HG03064 (cell line): ENCODE measurements at regions not wholly inside any gene's neighbourhood (a gene's known extent, or its start where the extent isn't known, plus 50 kb on each side); places are given as distances from the start of the nearest gene placed in this dataset.
"Not testable (repeated sequence)": the region's sequence is repeated elsewhere in the genome, so short reads cannot be mapped to it uniquely, and the experiment has no call there.

Experiments used
- ATAC-seq: cut with Tn5 transposase; IDR thresholded peaks from one replicate; pipeline ENCODE4 v1.9.1; 2021; ENCODE audit warnings: low read depth; ENCODE audit not compliant: unreplicated experiment

DNA sequence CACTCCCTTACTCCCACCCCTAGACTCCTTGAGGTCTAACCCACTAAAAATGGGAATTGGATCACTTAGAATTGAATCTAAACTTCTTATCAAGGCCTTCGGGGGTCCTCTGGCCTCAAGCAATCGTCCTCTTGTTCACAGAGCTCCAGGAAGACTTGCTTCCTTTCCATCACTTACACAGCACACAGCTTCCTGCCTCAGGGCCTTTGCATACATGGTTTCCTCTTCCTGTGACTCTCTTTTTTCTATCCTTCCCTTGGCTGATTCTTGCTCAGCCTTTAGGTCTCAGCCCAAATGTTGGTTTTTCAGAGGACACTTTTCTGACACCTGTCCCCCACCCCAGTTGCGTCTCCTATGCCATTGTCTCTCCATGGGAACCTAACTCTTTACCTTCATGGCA is 50.0 kb upstream of the ALDH1B1 start:
- no peak for ATAC-seq

DNA sequence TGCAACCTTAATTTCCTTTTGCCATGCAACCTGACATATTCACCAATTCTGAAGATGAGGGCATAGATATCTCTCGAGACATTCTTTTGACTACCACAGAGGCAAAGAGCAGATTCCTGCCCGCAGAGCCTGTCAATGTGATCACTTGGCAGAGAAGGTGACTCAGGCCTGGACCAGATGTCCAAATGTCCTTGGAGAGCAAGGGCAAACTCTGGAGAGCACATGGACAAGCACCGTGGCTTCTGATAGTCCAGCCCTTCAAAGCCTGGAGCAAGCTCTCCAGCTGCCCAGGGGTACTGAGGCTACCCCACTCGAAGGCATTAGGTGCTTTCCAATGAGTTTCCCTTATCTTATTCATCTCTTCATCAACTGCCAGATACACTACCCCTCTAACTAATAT is 50.4 kb upstream of the ALDH1B1 start:
- ATAC-seq: no peak

DNA sequence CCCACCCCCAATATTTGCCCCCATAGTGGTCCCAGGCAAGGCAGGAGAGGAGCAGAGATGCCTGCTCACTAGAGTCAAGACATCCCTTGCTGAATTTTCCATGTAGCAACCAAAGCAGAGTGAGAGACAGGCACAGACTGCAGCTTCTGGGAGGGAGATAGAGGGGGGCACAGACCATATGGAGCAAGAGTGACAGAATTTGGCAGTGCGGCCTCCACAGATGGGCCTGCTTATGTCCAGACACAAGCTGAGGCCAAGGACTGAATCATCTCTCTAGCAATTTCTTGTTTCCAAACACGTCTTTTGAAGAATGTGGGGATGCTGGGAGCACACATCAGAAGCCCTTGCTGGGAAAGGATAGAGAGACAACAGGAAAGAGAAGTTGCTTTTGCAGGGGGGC is 53.0 kb upstream of the ALDH1B1 start:
- ATAC-seq: no peak

DNA sequence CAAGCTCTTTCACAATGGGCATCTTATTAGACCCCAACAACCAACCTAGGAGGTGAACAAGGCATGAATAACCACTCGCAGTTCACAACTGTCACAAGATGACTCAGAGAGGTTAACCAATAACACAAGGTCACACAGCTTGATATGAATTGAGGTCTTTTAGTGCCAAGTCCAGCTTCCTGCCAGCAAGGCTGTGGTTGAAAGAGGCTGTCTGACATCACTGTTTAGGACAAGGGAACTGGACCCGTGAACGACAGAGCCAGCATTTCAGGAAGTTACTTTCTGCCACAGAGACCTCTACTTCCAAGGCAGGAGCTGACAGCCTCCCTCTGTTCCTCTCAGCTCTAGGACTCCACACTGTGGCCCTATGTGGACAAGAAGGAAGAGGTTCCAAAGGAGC is 53.4 kb upstream of the ALDH1B1 start:
- ATAC-seq: no peak

DNA sequence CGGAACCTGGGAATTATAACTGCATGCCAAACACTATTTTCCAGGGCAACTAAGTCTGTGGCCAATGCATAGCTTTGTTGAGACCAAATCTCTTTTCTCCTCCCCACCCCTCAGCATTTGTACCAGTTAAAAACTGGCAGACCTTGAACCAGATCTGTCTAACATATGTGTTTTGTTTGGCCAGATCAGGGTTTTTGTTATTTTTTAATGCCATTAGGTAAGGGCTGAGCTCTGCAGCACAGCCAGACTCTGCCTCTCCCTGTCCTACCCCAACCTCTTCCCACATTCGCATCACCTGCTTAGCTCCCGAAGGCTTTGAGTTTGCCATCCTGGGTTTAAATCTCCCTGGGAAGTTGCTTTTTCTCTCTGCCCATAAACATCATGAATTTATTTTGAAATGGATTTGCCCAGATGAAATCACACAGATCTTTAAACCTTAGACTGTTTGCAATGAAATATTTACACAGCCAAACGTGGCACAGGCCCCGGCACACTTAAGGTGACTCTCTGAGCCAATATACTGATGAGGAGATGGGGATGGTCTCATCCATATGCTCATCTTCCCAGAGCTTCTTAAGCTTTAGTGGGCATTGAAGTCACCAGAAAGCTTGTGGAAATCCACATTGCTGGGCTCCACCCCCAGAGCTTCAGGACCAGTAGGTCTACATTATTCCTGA is 54.0 kb upstream of the ALDH1B1 start:
- ATAC-seq: no peak

DNA sequence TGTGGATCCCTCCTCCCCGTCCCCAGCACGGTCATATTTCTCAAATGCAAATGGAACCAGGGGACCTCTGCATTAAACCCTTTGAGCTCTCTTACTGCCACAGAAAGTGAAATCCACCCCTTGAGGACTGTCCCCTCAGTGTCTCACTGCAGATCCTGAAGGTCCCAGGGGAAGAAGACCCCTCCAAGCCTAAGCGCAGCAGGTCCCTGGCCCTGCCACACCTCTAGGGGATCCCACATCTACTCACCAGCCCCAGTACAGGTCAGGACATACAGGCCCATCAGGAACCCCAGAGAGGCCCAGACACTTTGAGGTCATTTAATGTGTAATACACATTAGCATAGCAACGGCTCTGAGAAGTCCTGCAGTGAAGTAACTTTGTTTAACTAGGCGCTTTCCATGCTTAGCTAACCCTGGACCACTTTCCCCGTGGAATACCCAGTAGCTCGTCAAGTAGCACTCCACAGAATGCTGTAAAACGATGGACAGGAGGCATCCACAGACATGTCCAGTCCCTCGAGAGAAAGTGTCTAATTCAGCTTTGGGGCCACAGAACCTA is 54.7 kb upstream of the ALDH1B1 start:
- ATAC-seq: no peak

DNA sequence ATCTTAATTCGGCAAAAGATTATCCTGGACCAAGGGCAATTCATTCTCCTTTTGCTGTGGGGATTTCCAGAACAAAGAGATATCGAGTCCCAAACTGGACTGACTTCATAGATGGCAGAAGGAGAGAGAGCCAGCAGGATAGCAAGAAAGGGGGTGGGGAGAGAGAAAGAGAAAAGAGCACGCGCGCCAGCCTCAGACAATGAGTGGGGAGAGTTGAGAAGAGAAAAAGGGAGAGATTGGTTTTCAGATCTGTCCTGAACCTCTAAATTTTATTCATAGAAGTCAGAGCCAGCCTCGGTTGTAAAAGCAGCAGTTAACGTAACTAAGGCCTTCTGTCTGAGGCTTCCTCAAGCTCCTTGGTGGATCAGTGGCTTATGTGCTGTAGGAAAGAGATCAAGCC is 55.3 kb upstream of the ALDH1B1 start:
- ATAC-seq: no peak

DNA sequence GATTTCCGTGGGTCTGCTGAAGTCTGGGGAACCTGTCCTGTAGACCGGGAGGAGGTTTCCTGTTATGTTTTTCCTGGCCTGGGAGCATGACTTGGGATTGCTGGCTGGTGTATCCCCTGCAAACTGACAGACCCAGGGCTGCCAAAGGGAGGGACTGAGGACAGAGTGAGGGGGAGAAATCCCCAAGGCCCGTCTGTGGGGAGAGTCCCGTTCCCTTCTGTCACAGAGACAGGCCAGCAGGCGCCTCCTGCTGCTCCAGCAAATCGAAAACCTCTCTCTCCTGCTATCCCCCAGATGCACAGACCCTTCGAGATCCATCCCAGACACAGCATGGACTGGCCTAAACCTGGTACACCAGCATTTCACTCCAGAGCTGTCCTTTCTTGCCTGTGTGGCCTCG is 56.2 kb upstream of the ALDH1B1 start:
- ATAC-seq: no peak

DNA sequence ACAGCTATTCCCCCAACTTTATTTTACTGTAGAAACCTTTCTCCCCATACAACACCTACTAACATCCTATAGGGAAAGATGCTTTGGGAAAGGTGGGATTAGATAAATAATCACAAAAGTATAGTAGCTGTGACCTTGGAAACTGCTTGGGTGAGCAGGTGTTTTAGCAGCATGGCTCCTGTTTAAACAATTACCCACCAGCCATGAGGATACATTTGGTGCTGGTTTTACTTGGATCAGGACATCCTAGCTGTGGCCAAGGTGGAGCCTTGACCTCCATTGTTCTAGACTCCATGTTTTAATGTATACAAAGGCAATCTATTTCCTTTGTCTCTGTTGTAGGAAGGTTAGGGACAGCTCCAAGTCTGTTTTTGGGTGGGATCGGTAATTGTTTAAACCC is 56.8 kb upstream of the ALDH1B1 start:
- no peak for ATAC-seq

DNA sequence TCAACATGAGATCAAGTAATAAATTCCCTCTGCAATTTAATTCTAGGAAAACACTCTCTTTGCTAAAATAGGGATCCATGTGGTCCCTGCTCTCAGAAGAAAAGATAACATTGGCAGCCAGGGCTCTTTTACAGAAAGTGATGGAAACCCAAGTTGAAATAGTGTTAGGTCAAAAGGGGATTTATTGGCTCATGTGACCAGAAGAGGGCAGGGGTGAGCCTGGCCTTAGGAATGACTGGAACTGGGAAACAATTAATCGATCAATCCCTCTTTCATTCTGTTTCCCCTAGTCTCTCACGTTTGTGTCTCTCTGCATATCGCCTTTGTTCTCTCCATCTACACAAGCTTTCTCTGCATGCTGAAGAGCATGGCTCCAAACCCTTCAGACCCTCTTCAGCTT is 58.3 kb upstream of the ALDH1B1 start:
- no peak for ATAC-seq

DNA sequence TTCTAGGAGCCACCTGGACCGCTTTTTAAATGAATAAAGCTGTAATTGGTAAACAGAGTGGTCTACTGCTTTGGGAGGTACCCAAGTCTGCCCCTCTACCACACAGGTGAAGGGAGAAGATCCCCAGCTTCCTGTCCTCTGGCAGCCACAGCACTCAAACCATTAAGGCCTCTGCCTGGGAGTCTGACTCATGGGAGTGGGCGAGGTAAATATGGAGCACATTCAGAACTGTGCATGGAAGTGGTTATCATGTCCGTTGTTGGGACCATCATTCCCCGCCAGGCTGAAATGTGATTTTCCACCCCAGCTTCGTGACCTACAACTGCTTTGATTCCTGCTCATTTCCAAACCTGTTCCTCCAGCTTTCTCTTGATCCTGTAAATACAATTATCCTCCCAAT is 59.5 kb upstream of the ALDH1B1 start:
- no peak for ATAC-seq

DNA sequence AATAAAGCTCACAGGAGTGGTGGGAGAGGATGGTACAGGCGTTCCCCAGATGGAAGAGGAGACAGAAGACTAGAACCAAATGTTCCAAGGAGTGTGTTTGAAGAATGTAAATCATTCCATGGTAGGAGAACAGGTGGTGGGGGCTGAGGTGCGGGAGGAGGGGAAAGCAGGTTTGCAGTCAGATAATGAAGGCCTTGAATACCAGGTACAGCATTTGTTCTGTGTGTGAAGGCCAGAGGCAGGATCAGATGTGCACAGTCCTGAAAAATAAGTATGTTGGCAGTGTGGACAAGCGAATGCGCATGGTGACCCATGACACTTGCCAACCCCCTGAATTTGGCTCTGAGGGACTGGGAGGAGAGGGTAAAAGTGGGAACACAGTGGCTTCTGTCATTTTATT is 59.9 kb upstream of the ALDH1B1 start:
- ATAC-seq: no peak

DNA sequence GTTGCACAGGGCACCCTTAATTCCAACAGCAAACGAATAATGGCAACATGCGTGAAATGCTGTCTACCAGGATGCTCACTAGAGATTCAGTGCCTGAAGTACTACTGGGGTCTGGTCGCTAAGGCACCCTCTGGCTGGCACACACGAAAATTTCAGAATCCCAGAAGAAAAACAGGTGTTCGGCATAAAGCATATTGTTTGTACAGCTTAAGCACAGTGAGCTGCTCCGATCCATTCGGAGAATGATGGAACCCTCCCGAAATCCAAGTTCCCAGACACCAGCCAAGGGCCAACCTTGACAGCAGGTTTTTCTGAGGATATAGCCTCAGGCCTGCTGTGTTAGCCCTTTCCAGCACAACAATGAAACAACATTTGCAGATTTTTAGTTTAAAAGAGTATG is 61.4 kb upstream of the ALDH1B1 start:
- ATAC-seq: no peak

DNA sequence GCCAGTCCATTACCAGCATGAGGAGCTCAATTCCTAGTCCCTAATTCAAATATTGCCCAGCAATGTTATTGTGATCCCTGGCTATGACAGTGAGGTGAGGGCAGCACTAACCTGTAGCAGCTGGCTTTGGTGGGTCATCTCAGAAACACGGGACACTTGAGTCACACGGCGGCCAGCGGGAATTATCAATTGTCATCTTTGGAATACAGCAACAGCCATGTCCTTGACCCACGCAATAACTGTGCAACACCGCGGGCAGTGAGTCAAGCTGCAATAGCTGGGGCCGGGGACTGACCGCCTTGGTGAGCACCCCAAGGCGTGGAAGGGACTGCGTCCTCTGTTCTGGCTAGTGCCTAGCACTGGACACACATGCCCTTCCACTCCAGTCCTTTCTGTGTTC is 62.5 kb upstream of the ALDH1B1 start:
- ATAC-seq: no peak

DNA sequence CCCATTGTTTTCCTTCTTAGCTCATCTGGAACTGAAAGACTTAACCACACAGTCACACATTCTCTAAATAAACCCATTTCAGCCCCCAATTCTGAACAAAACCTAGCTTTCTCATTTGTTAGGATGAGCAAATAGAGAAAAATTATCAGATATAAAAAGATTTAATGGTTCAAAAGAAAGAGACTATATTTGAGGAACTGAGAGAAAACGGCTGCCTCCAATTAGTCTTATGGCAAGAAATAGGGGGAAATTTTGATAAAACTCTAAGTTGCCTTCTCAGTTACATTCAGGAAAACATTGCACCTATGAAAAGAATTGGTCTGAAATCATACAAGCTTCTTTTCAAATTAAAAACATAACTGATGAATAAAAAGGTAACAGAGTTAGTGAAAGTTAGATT is 63.7 kb upstream of the ALDH1B1 start:
- ATAC-seq: no peak

DNA sequence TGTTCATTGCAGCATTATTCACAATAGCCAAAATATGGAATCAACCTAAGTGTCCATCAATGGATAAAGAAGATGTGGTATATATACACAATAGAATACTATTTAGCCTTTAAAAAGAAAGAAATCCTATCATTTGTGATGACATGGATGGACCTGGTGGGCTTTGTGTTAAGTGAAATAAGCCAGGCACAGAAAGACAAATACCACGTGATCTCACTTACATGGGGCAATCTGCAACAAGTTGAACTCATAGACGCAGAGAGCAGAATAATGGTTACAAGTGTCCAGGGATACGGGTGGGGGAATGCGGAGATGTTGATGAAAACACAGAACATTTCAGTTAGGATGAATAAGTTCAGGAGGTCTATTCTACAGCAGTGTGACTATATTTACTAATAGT is 66.4 kb upstream of the ALDH1B1 start:
- ATAC-seq: no peak

DNA sequence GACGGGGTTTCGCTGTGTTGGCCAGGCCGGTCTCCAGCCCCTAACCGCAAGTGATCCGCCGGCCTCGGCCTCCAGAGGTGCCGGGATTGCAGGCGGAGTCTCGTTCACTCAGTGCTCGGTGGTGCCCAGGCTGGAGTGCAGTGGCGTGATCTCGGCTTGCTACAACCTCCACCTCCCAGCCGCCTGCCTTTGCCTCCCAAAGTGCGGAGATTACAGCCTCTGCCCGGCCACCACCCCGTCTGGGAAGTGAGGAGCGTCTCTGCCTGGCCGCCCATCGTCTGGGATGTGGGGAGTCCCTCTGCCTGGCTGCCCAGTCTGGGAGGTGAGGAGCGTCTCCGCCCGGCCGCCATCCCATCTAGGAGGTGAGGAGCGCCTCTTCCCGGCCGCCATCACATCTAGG is 68.3 kb upstream of the ALDH1B1 start:
- ATAC-seq: not testable (repeated sequence)

DNA sequence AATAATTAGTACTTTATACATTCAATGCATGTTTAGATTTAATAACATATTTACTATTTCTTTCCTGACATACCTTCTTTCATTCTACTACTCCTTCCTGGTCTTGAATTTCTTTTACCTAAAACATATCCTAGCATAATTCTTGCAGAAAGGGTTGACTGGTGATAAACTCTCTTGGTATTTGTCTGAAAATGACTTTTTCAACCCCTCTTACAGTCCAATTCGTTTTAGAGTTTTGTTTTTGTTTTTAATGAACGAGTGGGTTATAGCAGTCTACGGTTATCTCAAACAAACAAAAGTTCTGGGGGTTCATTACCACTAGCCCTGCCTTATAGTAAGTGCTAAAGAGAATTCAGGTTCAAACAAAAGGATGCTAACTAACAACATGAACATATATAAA is 69.6 kb upstream of the ALDH1B1 start:
- ATAC-seq: no peak

DNA sequence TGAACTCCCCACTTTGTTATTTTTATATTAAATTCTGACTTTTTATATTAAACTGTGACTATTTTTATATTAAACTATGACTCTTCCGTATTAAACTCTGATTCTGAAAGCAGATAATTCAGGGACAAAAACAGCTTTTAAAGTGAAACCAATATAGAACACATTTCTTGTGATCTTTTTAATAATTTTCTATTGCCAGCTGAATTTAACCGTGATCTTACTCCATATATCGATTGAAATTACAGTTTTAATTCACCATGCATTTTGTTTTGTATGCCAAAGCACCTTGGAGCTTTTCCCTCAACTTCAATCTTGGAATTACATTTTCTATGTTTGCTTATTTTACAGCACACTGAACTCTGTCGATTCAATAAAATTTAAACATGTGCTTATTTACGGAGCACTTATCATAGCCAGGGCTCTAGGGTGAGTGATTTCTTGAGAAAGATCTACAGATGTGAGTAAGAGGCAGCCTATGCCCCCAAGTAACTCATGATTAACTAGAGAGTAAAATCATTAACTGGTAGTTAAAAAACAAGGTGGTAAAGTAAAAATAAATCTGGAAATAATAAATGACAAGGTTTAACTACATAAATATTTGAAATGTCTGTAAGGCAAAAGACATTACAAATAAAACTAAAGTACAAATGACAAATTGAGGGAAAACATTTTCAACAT is 72.9 kb upstream of the ALDH1B1 start:
- ATAC-seq: no peak

DNA sequence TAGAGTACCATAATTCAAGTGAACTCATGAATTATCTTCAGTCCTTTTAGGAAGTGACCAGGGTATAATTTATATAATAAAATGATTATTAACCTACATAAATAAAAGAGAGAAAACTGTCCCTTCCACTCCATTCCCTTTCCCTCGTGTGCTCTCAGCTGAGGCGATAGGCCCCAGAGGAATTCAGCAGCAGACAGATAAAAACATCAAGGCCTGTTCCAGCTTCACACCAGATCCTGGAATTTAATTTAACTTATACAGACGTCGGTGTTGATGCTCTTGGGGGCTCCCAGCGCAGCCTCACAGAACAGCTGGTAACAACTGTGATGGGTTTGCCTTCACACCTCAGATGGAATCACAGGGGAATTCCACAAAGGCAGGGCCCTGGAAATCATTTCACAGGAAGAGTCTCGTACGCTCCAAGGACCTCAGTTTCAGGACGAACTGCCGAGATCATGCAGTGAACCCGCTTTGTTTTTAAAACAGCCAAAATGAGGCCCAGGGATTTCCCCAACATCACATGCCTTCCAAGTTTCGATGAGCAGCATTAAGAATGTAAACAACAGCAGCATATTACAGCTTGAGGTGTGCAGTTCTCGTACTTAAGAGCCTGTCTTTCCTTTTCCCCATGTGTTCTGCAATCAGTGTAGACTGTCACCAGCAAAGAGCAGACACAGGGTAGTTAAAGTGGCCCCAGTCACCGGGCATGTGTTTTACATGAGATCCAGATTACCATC is 73.6 kb upstream of the ALDH1B1 start:
- peak; percentile 71 for ATAC-seq

DNA sequence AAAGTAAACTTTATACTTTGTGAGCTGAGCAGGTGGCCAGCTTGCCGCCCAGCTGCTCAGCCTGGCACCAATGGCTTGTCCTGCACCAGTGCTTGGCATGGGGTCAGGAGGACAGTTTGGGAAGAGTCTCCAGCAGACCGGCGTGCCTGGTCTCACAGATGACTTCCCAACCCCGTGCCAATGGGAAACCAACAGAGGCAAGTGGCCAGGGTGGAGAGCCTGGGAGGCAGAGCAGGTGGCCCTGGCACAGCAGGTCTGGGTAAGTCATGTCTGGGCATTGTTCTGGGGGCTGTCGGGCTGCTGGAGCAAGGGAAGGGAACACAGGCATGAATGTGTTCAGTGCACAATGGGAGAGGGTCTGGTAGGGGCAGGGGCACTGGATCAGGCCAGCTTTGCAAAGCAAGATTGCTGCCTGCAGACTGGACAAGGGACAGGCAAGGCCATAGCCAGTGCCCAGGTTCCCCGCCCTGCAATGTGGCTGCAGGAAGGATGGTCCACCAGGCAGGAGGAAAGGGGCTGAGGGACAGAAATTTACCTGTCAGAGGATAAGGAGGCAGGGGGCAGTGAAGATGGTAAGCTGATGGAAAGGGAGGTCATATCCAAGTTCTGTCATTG is 76.2 kb upstream of the ALDH1B1 start:
- ATAC-seq: no peak
